SK-N-SH (cell line): ENCODE measurements at regions not wholly inside any gene's neighbourhood (a gene's known extent, or its start where the extent isn't known, plus 50 kb on each side); places are given as distances from the start of the nearest gene placed in this dataset.

Experiments used
- CTCF ChIA-PET: fragments of 300-600, 350-600 bp; formaldehyde crosslinking; extraction: SDS; loops from one replicate; lab custom pipeline; 2021; lab: Yijun Ruan, JAX
- POLR2A ChIA-PET: fragments of 350-600 bp; sonication (Branson Sonifier 250); formaldehyde crosslinking; extraction: SDS; loops from one replicate; lab custom pipeline; 2020; ENCODE audit warnings: antibody characterized with exemption, inconsistent platforms; lab: Yijun Ruan, JAX
- DNase-seq: peaks from one replicate; pipeline ENCODE4 v3.0.0; 2012
- H2AFZ ChIP-seq: fragments of 200-600 bp; sonication (generic); 2 replicates; pipeline ENCODE4 v1.8.1; 2016; ENCODE audit warnings: antibody characterized with exemption, mild to moderate bottlenecking, low read depth
- H3F3A ChIP-seq: fragments of 200-600 bp; sonication (generic); replicated peaks from 2 replicates; pipeline ENCODE3; 2016; ENCODE audit warnings: antibody characterized with exemption, mild to moderate bottlenecking; ENCODE audit not compliant: insufficient read depth
- H3K27ac ChIP-seq, 2 experiments: fragments of 200-500 bp in 1 of 2; fragments of 200-600 bp in 1 of 2; sonication (Bioruptor generic) in 1 of 2; sonication (generic), shearing (Covaris generic) in 1 of 2; 2 replicates each; pipeline versions ENCODE4 v1.5.1 to v1.6.1; 2014 to 2016; ENCODE audit warnings: low read depth in 2 of 2, inconsistent platforms in 1 of 2, low read length in 1 of 2, mild to moderate bottlenecking in 1 of 2, mixed read lengths in 1 of 2
- H3K27me3 ChIP-seq: fragments of 200-600 bp; sonication (generic), shearing (Covaris generic); 2 replicates; pipeline ENCODE4 v1.6.1; 2016; ENCODE audit warnings: mixed run types; ENCODE audit not compliant: insufficient read depth
- H3K36me3 ChIP-seq, 2 experiments: fragments of 200-500 bp in 1 of 2; fragments of 200-600 bp in 1 of 2; sonication (Bioruptor generic) in 1 of 2; sonication (generic) in 1 of 2; replicated peaks in 1 of 2; 2 replicates each; pipeline versions ENCODE3 to v1.5.1; 2014 to 2016; ENCODE audit warnings: low read length in 1 of 2, mild to moderate bottlenecking in 1 of 2; ENCODE audit not compliant: insufficient read depth in 2 of 2, control insufficient read depth in 1 of 2
- H3K4me1 ChIP-seq, 2 experiments: fragments of 200-500 bp in 1 of 2; fragments of 200-600 bp in 1 of 2; sonication (Bioruptor generic) in 1 of 2; sonication (generic), shearing (Covaris generic) in 1 of 2; 2 replicates each; pipeline versions ENCODE4 v1.5.1 to v1.6.1; 2014 to 2016; ENCODE audit warnings: low read depth in 1 of 2, low read length in 1 of 2, mixed run types in 1 of 2; ENCODE audit not compliant: insufficient read depth in 2 of 2, control insufficient read depth in 1 of 2
- H3K4me2 ChIP-seq: fragments of 200-600 bp; sonication (generic), shearing (Covaris generic); 2 replicates; pipeline ENCODE4 v1.6.1; 2017; ENCODE audit warnings: mixed run types
- H3K4me3 ChIP-seq, 2 experiments: fragments of 200-500 bp in 1 of 2; fragments of 200-600 bp in 1 of 2; sonication (Bioruptor generic) in 1 of 2; sonication (generic), shearing (Covaris generic) in 1 of 2; 2 replicates each; pipeline versions ENCODE4 v1.5.1 to v1.8.1; 2014 to 2016; ENCODE audit warnings: low read depth in 2 of 2, inconsistent platforms in 1 of 2, low read length in 1 of 2, mild to moderate bottlenecking in 1 of 2, mixed read lengths in 1 of 2, moderate library complexity in 1 of 2
- H3K79me2 ChIP-seq: fragments of 200-600 bp; sonication (generic); 2 replicates; pipeline ENCODE4 v1.8.1; 2017; ENCODE audit warnings: mild to moderate bottlenecking; ENCODE audit not compliant: insufficient read depth
- H3K9ac ChIP-seq: fragments of 200-600 bp; sonication (generic); 2 replicates; pipeline ENCODE4 v1.6.1; 2017; ENCODE audit warnings: mixed run types
- H3K9me2 ChIP-seq: fragments of 200-600 bp; sonication (generic); 2 replicates; pipeline ENCODE4 v1.6.1; 2017; ENCODE audit warnings: mixed run types
- H3K9me3 ChIP-seq: fragments of 200-600 bp; sonication (generic); 2 replicates; pipeline ENCODE4 v1.6.1; 2017; ENCODE audit warnings: mixed run types, mild to moderate bottlenecking, moderate library complexity
- H4K20me1 ChIP-seq: fragments of 200-600 bp; sonication (generic); 2 replicates; pipeline ENCODE4 v1.6.1; 2017; ENCODE audit warnings: mild to moderate bottlenecking, mixed run types; ENCODE audit not compliant: insufficient read depth
- CHD2 ChIP-seq: fragments of 150-350 bp; IDR thresholded peaks from 2 replicates; pipeline ENCODE4 v1.6.1; 2018; ENCODE audit warnings: low read length; ENCODE audit not compliant: partially characterized antibody
- ELF1 ChIP-seq: IDR thresholded peaks from 2 replicates; pipeline ENCODE4 v1.4.0; 2012
- FOSL2 ChIP-seq: IDR thresholded peaks from 2 replicates; pipeline ENCODE4 v1.4.0; 2012; ENCODE audit warnings: low read depth, mild to moderate bottlenecking, moderate library complexity, borderline replicate concordance
- FOXJ3 ChIP-seq: sonication (generic); formaldehyde crosslinking; IDR thresholded peaks from 2 replicates; pipeline ENCODE4 v1.5.1; 2020; ENCODE audit warnings: mild to moderate bottlenecking, missing genetic modification reagents
- FOXM1 ChIP-seq: IDR thresholded peaks from 2 replicates; pipeline ENCODE4 v1.4.0; 2012; ENCODE audit warnings: low read depth, mild to moderate bottlenecking
- GABPA ChIP-seq: IDR thresholded peaks from 2 replicates; pipeline ENCODE4 v1.4.0; 2012; ENCODE audit warnings: low read depth, mild to moderate bottlenecking
- GATA2 ChIP-seq: sonication (generic); formaldehyde crosslinking; IDR thresholded peaks from 2 replicates; pipeline ENCODE4 v1.5.0; 2020; ENCODE audit warnings: mild to moderate bottlenecking, missing genetic modification reagents
- IRF3 ChIP-seq: fragments of 150-350 bp; IDR thresholded peaks from 2 replicates; pipeline ENCODE4 v1.6.1; 2016; ENCODE audit warnings: mild to moderate bottlenecking, low read depth, low read length
- MAX ChIP-seq: IDR thresholded peaks from 2 replicates; pipeline ENCODE4 v1.4.0; 2012; ENCODE audit warnings: low read depth
- MEF2A ChIP-seq: IDR thresholded peaks from 2 replicates; pipeline ENCODE4 v1.4.0; 2012; ENCODE audit warnings: low read depth, borderline replicate concordance
- MXI1 ChIP-seq: IDR thresholded peaks from 2 replicates; pipeline ENCODE4 v1.6.1; 2012; ENCODE audit warnings: mild to moderate bottlenecking, low read depth, low read length, improper control_type of control experiment
- NRF1 ChIP-seq: IDR thresholded peaks from 2 replicates; pipeline ENCODE4 v1.6.1; 2012; ENCODE audit warnings: low read depth, mild to moderate bottlenecking, low read length
- PBX3 ChIP-seq: IDR thresholded peaks from 2 replicates; pipeline ENCODE4; 2012
- POLR2AphosphoS5 ChIP-seq: IDR thresholded peaks from 2 replicates; pipeline ENCODE4 v1.6.1; 2012; ENCODE audit warnings: low read depth, low read length
- RCOR1 ChIP-seq: fragments of 150-350 bp; IDR thresholded peaks from 2 replicates; pipeline ENCODE4 v1.6.1; 2017; ENCODE audit warnings: antibody characterized with exemption, low read length
- RFX5 ChIP-seq: IDR thresholded peaks from 2 replicates; pipeline ENCODE4 v1.6.1; 2012; ENCODE audit warnings: mild to moderate bottlenecking, improper control_type of control experiment, low read length
- SMC3 ChIP-seq: IDR thresholded peaks from 2 replicates; pipeline ENCODE4 v1.6.1; 2012; ENCODE audit warnings: low read depth, low read length, improper control_type of control experiment
- TAF1 ChIP-seq: IDR thresholded peaks from 2 replicates; pipeline ENCODE4 v1.6.1; 2012; ENCODE audit warnings: low read depth, mild to moderate bottlenecking, low read length, moderate library complexity, borderline replicate concordance
- USF2 ChIP-seq: fragments of 150-350 bp; IDR thresholded peaks from 2 replicates; pipeline ENCODE4 v1.6.1; 2017; ENCODE audit warnings: antibody characterized with exemption, low read length, low read depth, borderline replicate concordance
- YY1 ChIP-seq: IDR thresholded peaks from 2 replicates; pipeline ENCODE4 v1.4.0; 2012; ENCODE audit warnings: low read depth, mild to moderate bottlenecking
- WGBS: methylation state at CpG from one replicate; pipeline ENCODE4 v1.1.6; 2017; ENCODE audit warnings: low lambda C conversion rate; 5-methylcytosine and 5-hydroxymethylcytosine counted together

GRCh38 chr9:22625540-22625939 lies 178.9 kb downstream of the DMRTA1 start:
- Histone ChIP-seq H3K4me1 (no peaks in the 10 kb centered on the region), H4K20me1 (no peaks in the 10 kb centered on the region), H3K4me3 (no peak overlapping the region), H3F3A (no peaks in the 10 kb centered on the region), H3K4me2 (no peak overlapping the region), H2AFZ (no peak overlapping the region), H3K9me3 (no peaks in the 10 kb centered on the region), H3K9ac (no peak overlapping the region), H3K79me2 (no peaks in the 10 kb centered on the region), H3K36me3 (no peaks in the 10 kb centered on the region), H3K27ac (no peak overlapping the region), H3K9me2 (no peaks in the 10 kb centered on the region; the same call in 1 of the 2 replicates), H3K27me3 (no peaks in the 10 kb centered on the region)
- TF ChIP-seq PBX3: no peak
- TF ChIP-seq FOSL2: no peak
- TF ChIP-seq FOXM1: no peak
- no peak for TF ChIP-seq FOXJ3 (CRISPR knock-in tag)
- TF ChIP-seq RCOR1: no peak
- no peak for TF ChIP-seq MAX
- 5% methylated on average over 4 of the region's 4 CpGs for WGBS
- ChIA-PET CTCF (no interaction called here), POLR2A (no interaction called here)
- DNase-seq: no peak

GRCh38 chr9:22643541-22643940 lies 196.9 kb downstream of the DMRTA1 start:
- H3F3A ChIP-seq: no peaks in the 10 kb centered on the region
- H3K4me3 ChIP-seq: no peak overlapping the region
- H2AFZ ChIP-seq: no peak overlapping the region
- POLR2A ChIA-PET: no interaction called here
- no peaks in the 10 kb centered on the region for H3K27me3 ChIP-seq
- CTCF ChIA-PET: no interaction called here
- no peak overlapping the region for H3K4me2 ChIP-seq
- no peak for DNase-seq
- no peaks in the 10 kb centered on the region for H3K4me1 ChIP-seq
- H3K9me3 ChIP-seq: no peaks in the 10 kb centered on the region
- no peak overlapping the region for H3K27ac ChIP-seq
- no peaks in the 10 kb centered on the region for H3K36me3 ChIP-seq
- H3K9me2 ChIP-seq: no peaks in the 10 kb centered on the region
- TF ChIP-seq IRF3 (no peak), MEF2A (no peak), RFX5 (no peak), NRF1 (no peak), ELF1 (no peak), YY1 (no peak), USF2 (no peak), CHD2 (no peak), RCOR1 (no peak), MXI1 (no peak), GATA2 (CRISPR knock-in tag) (no peak), SMC3 (no peak), GABPA (no peak), FOSL2 (no peak), MAX (no peak), FOXJ3 (CRISPR knock-in tag) (no peak), POLR2AphosphoS5 (no peak), TAF1 (no peak)
- H4K20me1 ChIP-seq: no peaks in the 10 kb centered on the region
- no peak overlapping the region for H3K9ac ChIP-seq
- no peaks in the 10 kb centered on the region for H3K79me2 ChIP-seq
